ENCODE measurements at regions not wholly inside any gene's neighbourhood (a gene's known extent, or its start where the extent isn't known, plus 50 kb on each side); places are given as distances from the start of the nearest gene placed in this dataset.

- H3K27ac ChIP-seq, result peak overlapping the region; percentile 98 to 100 (median 99)
- DNase-seq, result peak in 1 of 2 donors; percentile 65
- 42 to 45% methylated on average over 5 to 11 of the region's 11 CpGs for WGBS, 2 donors
- H3K27me3 ChIP-seq, result no peaks in the 10 kb centered on the region
- ATAC-seq (ENCODE audit: low FRiP score in 2 of 2), result no peak
- TF ChIP-seq EP300 (IDR thresholded peaks at IDR 0.05), result no peak
- no peak for TF ChIP-seq POLR2AphosphoS5 (IDR thresholded peaks at IDR 0.05)
- no peak for TF ChIP-seq POLR2A (IDR thresholded peaks at IDR 0.05)
- TF ChIP-seq CTCF (IDR thresholded peaks at IDR 0.05), result no peak
- H3K4me1 ChIP-seq, result peaks cover 59 to 93% (median 69%) of the 10 kb centered on the region in 4 donors
- peaks cover 0 to 22% (median 6%) of the 10 kb centered on the region in 4 donors for H3K36me3 ChIP-seq
- no peaks in the 10 kb centered on the region for H3K9me3 ChIP-seq
- H3K4me3 ChIP-seq, result peak overlapping the region; percentile 2 to 63 (median 55)
These were observed 130.1 kb downstream of the C9orf50 start for GRCh38 chr9:129490583-129491486.

- Histone ChIP-seq H3K4me1 (peaks cover 56 to 85% (median 61%) of the 10 kb centered on the region in 4 donors), H3K27me3 (no peaks in the 10 kb centered on the region), H3K4me3 (peak overlapping the region; percentile 47 to 71 (median 63)), H3K36me3 (peaks cover 0 to 22% (median 6%) of the 10 kb centered on the region in 4 donors), H3K9me3 (no peaks in the 10 kb centered on the region), H3K27ac (peak overlapping the region; percentile 98 to 100 (median 99))
- TF ChIP-seq EP300 (IDR thresholded peaks at IDR 0.05), result no peak
- peak in 1 of 2 donors; percentile 23 for TF ChIP-seq POLR2AphosphoS5 (IDR thresholded peaks at IDR 0.05)
- WGBS, 2 donors, result 37 to 58% methylated on average over 15 of the region's 15 CpGs
- DNase-seq, result no peak
- no peak for ATAC-seq (ENCODE audit: low FRiP score in 2 of 2)
These were observed 130.9 kb downstream of the C9orf50 start for GRCh38 chr9:129489838-129490582.

- Histone ChIP-seq H3K9me3 (no peaks in the 10 kb centered on the region), H3K4me3 (peak overlapping the region; percentile 16 to 63 (median 55)), H3K4me1 (peaks cover 60 to 84% (median 65%) of the 10 kb centered on the region in 4 donors), H3K27me3 (no peaks in the 10 kb centered on the region), H3K36me3 (peaks cover 0 to 8% (median 1%) of the 10 kb centered on the region in 4 donors), H3K27ac (peak overlapping the region; percentile 98 to 100 (median 99))
- peak in 1 of 2 donors; percentile 63 for DNase-seq
- TF ChIP-seq EP300 (IDR thresholded peaks at IDR 0.05) (no peak), POLR2AphosphoS5 (IDR thresholded peaks at IDR 0.05) (peak in 1 of 2 donors; percentile 39), CTCF (IDR thresholded peaks at IDR 0.05) (no peak), POLR2A (IDR thresholded peaks at IDR 0.05) (no peak)
- no peak for ATAC-seq (ENCODE audit: low FRiP score in 2 of 2)
- WGBS, 2 donors, result 7 to 17% methylated on average over 21 to 25 of the region's 46 CpGs
These were observed 133.0 kb downstream of the C9orf50 start for GRCh38 chr9:129487658-129488483.

- H3K36me3 ChIP-seq, result no peaks in the 10 kb centered on the region
- no peaks in the 10 kb centered on the region for H3K27me3 ChIP-seq
- ATAC-seq (ENCODE audit: low FRiP score in 2 of 2) (peak in 1 of 2 donors; percentile 1), DNase-seq (peak in 1 of 2 donors; percentile 60)
- TF ChIP-seq POLR2AphosphoS5 (IDR thresholded peaks at IDR 0.05) (peak in 1 of 2 donors; percentile 51), CTCF (IDR thresholded peaks at IDR 0.05) (no peak)
- peak overlapping the region in 1 of 4 donors; percentile 63 for H3K4me3 ChIP-seq
- H3K9me3 ChIP-seq, result no peaks in the 10 kb centered on the region
- WGBS, 2 donors, result 73 to 81% methylated on average over 9 to 13 of the region's 13 CpGs
- H3K27ac ChIP-seq, result peak overlapping the region; percentile 98 to 100 (median 99)
- peaks cover 56 to 82% (median 66%) of the 10 kb centered on the region in 4 donors for H3K4me1 ChIP-seq
These were observed 133.9 kb downstream of the C9orf50 start for GRCh38 chr9:129486756-129487657.
